ENCODE measurements at regions not wholly inside any gene's neighbourhood (a gene's known extent, or its start where the extent isn't known, plus 50 kb on each side); places are given as distances from the start of the nearest gene placed in this dataset.

- no peak overlapping the region for H3K4me2 ChIP-seq
- ATAC-seq: no peak
- ChIA-PET POLR2A (no interaction called here), CTCF (no interaction called here)
- H3K4me3 ChIP-seq: no peak overlapping the region
- no peak overlapping the region for H3K27ac ChIP-seq
- no peak for DNase-seq (ENCODE audit: low read depth in 1 of 2, low spot score in 1 of 2)
- no peak for FAIRE-seq
- WGBS (ENCODE audit: missing lambda C conversion rate): under 1% methylated on average over 3 of the region's 3 CpGs
- H3K9me3 ChIP-seq: no peaks in the 10 kb centered on the region
- TF ChIP-seq EHF (CRISPR knock-in tag; IDR thresholded peaks at IDR 0.05) (no peak), TP53 (CRISPR knock-in tag; IDR thresholded peaks at IDR 0.05) (no peak), NFE2L2 (conservative IDR thresholded peaks at IDR 0.05; ENCODE audit: low read length) (no peak), JUN (IDR thresholded peaks at IDR 0.05) (no peak), GATA3 (IDR thresholded peaks at IDR 0.05; ENCODE audit: borderline replicate concordance) (no peak)
- TF ChIP-seq, protein P1, sequence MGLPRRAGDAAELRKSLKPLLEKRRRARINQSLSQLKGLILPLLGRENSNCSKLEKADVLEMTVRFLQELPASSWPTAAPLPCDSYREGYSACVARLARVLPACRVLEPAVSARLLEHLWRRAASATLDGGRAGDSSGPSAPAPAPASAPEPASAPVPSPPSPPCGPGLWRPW (IDR thresholded peaks at IDR 0.05): no peak
- H3K4me1 ChIP-seq: no peaks in the 10 kb centered on the region
Measured at GRCh38 chr12:30420561-30420960, 275.1 kb downstream of the IPO8 start.

DNA sequence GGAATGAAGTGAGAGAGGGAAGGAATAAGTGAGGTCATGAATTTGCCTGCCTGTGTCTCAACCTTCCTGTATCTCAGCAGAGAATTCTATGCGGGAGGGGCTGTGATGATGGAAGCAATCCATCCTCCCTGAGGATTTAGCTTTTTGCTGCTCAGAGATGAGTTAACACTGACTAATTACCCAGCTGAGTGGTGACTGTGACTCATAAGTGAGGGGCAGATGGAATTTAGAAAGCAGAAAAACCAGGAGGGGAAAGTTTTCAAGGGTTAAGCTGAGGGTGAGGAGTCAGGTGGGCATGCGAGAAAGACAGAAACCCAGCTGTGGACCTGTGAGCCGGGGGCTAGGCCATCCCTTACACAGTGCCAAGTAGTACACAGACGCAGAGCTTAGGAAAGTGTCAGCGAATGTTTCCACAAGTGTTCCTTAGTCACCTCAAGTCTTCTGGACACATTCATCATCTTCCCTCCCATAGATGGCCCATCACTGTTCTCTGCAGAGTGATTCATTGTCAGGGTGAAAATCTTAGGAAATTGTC lies 277.9 kb downstream of the IPO8 start:
- peak in 1 of 2 experiments; percentile 76; a peak in 4 of 6 replicates for ATAC-seq

GRCh38 chr12:30416631-30417030 lies 279.0 kb downstream of the IPO8 start:
- no peak for TF ChIP-seq CBX8 (IDR thresholded peaks at IDR 0.05)
- no peak for TF ChIP-seq RCOR1 (IDR thresholded peaks at IDR 0.05; ENCODE audit: low read depth, low read length)
- no peak for TF ChIP-seq SREBF2 (IDR thresholded peaks at IDR 0.05)
- no peak for TF ChIP-seq ZC3H11A (IDR thresholded peaks at IDR 0.05)
- no peak for TF ChIP-seq HEYL (CRISPR knock-in tag; IDR thresholded peaks at IDR 0.05)
- TF ChIP-seq PHF8 (IDR thresholded peaks at IDR 0.05; ENCODE audit: borderline replicate concordance, low read depth): no peak
- TF ChIP-seq EHMT2 (IDR thresholded peaks at IDR 0.05; ENCODE audit: low read depth): no peak
- TF ChIP-seq RFX5 (IDR thresholded peaks at IDR 0.05): no peak
- no peak for TF ChIP-seq TP53 (CRISPR knock-in tag; IDR thresholded peaks at IDR 0.05)
- no peak for TF ChIP-seq BHLHE40 (IDR thresholded peaks at IDR 0.05; ENCODE audit: low read depth, low read length)
- TF ChIP-seq ZNF302 (CRISPR knock-in tag; IDR thresholded peaks at IDR 0.05): no peak
- TF ChIP-seq CEBPB (IDR thresholded peaks at IDR 0.05): no peak
- TF ChIP-seq, protein P2, sequence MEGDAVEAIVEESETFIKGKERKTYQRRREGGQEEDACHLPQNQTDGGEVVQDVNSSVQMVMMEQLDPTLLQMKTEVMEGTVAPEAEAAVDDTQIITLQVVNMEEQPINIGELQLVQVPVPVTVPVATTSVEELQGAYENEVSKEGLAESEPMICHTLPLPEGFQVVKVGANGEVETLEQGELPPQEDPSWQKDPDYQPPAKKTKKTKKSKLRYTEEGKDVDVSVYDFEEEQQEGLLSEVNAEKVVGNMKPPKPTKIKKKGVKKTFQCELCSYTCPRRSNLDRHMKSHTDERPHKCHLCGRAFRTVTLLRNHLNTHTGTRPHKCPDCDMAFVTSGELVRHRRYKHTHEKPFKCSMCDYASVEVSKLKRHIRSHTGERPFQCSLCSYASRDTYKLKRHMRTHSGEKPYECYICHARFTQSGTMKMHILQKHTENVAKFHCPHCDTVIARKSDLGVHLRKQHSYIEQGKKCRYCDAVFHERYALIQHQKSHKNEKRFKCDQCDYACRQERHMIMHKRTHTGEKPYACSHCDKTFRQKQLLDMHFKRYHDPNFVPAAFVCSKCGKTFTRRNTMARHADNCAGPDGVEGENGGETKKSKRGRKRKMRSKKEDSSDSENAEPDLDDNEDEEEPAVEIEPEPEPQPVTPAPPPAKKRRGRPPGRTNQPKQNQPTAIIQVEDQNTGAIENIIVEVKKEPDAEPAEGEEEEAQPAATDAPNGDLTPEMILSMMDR (IDR thresholded peaks at IDR 0.05): no peak
- TF ChIP-seq KDM1A (IDR thresholded peaks at IDR 0.05; ENCODE audit: low read depth): no peak
- TF ChIP-seq RARB (CRISPR knock-in tag; IDR thresholded peaks at IDR 0.05): no peak
- Histone ChIP-seq H3K27ac (no peak overlapping the region), H3K4me3 (no peak overlapping the region), H3K9me3 (no peaks in the 10 kb centered on the region), H3K4me2 (no peak overlapping the region), H3K4me1 (no peaks in the 10 kb centered on the region)
- CTCF ChIA-PET: interaction anchor here (0.6 to 1.0 kb wide), 2 partner anchors 15 to 37 kb away, joined by 3 to 4 read pairs; no protein-coding TSS in a partner anchor
- 10% methylated on average over 3 of the region's 3 CpGs for WGBS (ENCODE audit: missing lambda C conversion rate)
- ATAC-seq: no peak
- no peak for FAIRE-seq
- POLR2A ChIA-PET: no interaction called here
- no peak for DNase-seq (ENCODE audit: low read depth in 1 of 2, low spot score in 1 of 2)

More for the DNA sequence above, 277.9 kb downstream of the IPO8 start:
- DNase-seq (ENCODE audit: low read depth in 1 of 2, low spot score in 1 of 2): no peak
- Histone ChIP-seq H3K9me3 (no peaks in the 10 kb centered on the region), H3K4me1 (no peaks in the 10 kb centered on the region), H3K4me3 (no peak overlapping the region), H3K4me2 (no peak overlapping the region), H3K27ac (no peak overlapping the region)
- POLR2A ChIA-PET: interaction anchor here (0.6 kb wide), 1 partner anchor 55 kb away, joined by 3 read pairs; no protein-coding TSS in a partner anchor
- CTCF ChIA-PET: interaction anchor here (1.4 kb wide), 1 partner anchor 23 kb away, joined by 5 read pairs; no protein-coding TSS in a partner anchor
- TF ChIP-seq, protein P1 (IDR thresholded peaks at IDR 0.05): no peak
- no peak for TF ChIP-seq CHD2 (IDR thresholded peaks at IDR 0.05; ENCODE audit: low read length, partially characterized antibody)
- TF ChIP-seq RNF2 (IDR thresholded peaks at IDR 0.05; ENCODE audit: borderline replicate concordance, low read depth): no peak
- no peak for TF ChIP-seq ELK1 (IDR thresholded peaks at IDR 0.05; ENCODE audit: low read depth, low read length)
- TF ChIP-seq HDAC2 (IDR thresholded peaks at IDR 0.05): no peak
- TF ChIP-seq TP53 (CRISPR knock-in tag; IDR thresholded peaks at IDR 0.05): no peak
- no peak for TF ChIP-seq RARB (CRISPR knock-in tag; IDR thresholded peaks at IDR 0.05)
- no peak for FAIRE-seq
- WGBS (ENCODE audit: missing lambda C conversion rate): 2% methylated on average over 5 of the region's 5 CpGs

Data from A549 (cell line).